ENCODE measurements at regions not wholly inside any gene's neighbourhood (a gene's known extent, or its start where the extent isn't known, plus 50 kb on each side); places are given as distances from the start of the nearest gene placed in this dataset.

- DNase-seq (ENCODE audit: low spot score) (no peak), ATAC-seq (no peak)
- intact Hi-C loops (cut with DNase I): no loop called here
These were observed 196.5 kb downstream of the TOMM20 start for GRCh38 chr1:234932106-234932505.

- no peak for ATAC-seq
- intact Hi-C loops (cut with DNase I): no loop called here
- no peak for DNase-seq (ENCODE audit: low spot score)
These were observed 197.1 kb downstream of the TOMM20 start for GRCh38 chr1:234931404-234931973.

DNA sequence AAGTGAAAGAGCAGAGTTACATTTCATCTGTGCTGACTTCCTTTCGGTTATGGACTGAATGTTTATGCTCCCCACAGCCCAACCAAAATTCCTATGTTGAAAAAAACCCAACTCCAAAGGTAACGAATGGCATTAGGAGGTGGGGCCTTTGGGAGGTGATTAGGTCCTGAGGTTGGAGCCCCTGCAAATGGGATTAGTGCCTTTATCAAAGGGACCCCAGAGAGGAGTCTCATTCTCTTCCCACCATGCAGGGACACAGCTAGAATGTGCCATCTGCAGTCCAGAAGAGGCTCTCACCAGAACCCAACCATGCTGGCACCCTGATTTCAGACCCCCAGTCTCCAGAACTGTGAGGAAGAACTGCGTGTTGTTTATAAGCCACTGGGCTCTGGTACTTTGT, 199.3 kb downstream of the TOMM20 start:
- no peak for ATAC-seq
- intact Hi-C loops (cut with DNase I): loop anchor here (10.0 kb wide), 1 partner anchor 965 kb away; no protein-coding TSS in a partner anchor
- DNase-seq (ENCODE audit: low spot score): no peak

DNA sequence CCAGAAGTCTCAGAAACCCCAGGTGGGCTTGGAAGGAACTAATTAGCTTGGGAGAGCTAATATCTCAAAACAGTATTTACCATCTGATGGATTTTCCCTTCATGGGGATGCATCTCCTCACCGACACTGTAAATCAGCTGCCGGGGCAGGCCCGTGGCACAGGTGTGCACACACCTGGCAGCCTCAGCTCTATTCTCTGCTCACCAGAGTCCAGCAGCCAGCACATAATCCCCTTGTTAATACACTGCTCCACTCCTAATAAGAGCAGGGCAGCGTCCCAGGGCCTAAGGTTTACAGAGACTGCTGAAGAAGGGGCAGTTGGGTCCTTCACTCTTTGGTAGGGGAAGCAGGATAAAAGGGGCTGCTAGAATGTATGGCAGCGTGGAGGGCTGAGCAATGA, 200.0 kb downstream of the TOMM20 start:
- DNase-seq (ENCODE audit: low spot score) (no peak), ATAC-seq (no peak)
- intact Hi-C loops (cut with DNase I): loop anchor here (10.0 kb wide), 1 partner anchor 964 kb away; no protein-coding TSS in a partner anchor

DNA sequence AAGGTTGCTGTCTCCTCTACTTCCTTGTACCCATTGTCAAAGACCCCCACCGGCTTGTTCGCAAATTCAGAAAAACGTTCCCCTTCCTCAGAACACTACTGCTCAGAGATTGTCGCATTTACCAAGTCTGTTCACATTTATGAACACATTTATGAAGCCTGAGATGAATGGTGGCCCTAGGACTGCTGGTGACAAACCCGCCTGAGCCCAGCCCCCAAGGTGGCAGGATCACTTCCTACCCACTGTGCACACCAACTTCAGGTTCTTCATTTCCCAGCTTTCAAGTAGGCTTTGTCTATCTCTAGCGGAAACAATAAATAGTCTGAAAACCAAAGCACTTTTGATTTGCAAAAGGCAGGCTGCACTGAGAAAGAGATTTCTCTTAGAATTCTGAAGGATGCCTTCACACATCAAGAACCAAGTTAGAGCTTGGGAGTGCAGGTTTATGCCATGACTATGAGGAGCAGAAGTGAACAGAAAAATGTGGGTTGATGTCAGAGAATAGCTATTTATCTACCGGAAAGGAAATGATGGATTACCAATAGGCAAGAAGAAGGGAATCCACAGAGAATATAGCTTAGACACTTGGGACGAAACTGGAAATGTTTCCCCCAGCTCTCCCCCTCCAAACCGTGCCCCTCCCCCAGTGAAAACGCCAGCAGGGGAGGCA, 200.5 kb downstream of the TOMM20 start:
- DNase-seq (ENCODE audit: low spot score) (no peak), ATAC-seq (no peak)
- intact Hi-C loops (cut with DNase I): loop anchor here (10.0 kb wide), 1 partner anchor 963 kb away; no protein-coding TSS in a partner anchor

GRCh38 chr1:234927312-234927970, 201.2 kb downstream of the TOMM20 start:
- ATAC-seq (no peak), DNase-seq (ENCODE audit: low spot score) (no peak)
- intact Hi-C loops (cut with DNase I): loop anchor here (10.0 kb wide), 1 partner anchor 963 kb away; no protein-coding TSS in a partner anchor

- ATAC-seq (peak; percentile 53), DNase-seq (ENCODE audit: low spot score) (peak; percentile 51)
- intact Hi-C loops (cut with DNase I): loop anchor here (10.0 kb wide), 1 partner anchor 962 kb away; no protein-coding TSS in a partner anchor
These were observed 201.9 kb downstream of the TOMM20 start for GRCh38 chr1:234926559-234927311.

DNA sequence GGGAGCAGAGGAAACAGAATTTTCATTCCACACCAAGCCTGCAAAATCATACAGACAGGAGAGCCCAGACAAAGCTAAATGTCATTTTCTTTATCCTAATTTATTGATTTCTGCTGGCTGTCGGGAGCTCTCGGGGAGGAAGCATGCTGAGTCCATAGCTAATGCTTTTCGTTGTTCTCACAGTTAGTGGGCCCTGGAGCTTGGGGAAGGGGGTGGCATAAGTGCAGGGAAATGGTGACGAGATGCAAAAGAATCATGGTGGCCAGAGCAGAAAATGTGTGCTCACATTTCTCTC, 202.4 kb downstream of the TOMM20 start:
- intact Hi-C loops (cut with DNase I): loop anchor here (10.0 kb wide), 1 partner anchor 961 kb away; no protein-coding TSS in a partner anchor
- DNase-seq (ENCODE audit: low spot score): no peak
- ATAC-seq: no peak

- intact Hi-C loops (cut with DNase I): loop anchor here (10.0 kb wide), 1 partner anchor 961 kb away; no protein-coding TSS in a partner anchor
- peak; percentile 47 for DNase-seq (ENCODE audit: low spot score)
- peak; percentile 90 for ATAC-seq
These were observed 203.0 kb downstream of the TOMM20 start for GRCh38 chr1:234925440-234926263.

DNA sequence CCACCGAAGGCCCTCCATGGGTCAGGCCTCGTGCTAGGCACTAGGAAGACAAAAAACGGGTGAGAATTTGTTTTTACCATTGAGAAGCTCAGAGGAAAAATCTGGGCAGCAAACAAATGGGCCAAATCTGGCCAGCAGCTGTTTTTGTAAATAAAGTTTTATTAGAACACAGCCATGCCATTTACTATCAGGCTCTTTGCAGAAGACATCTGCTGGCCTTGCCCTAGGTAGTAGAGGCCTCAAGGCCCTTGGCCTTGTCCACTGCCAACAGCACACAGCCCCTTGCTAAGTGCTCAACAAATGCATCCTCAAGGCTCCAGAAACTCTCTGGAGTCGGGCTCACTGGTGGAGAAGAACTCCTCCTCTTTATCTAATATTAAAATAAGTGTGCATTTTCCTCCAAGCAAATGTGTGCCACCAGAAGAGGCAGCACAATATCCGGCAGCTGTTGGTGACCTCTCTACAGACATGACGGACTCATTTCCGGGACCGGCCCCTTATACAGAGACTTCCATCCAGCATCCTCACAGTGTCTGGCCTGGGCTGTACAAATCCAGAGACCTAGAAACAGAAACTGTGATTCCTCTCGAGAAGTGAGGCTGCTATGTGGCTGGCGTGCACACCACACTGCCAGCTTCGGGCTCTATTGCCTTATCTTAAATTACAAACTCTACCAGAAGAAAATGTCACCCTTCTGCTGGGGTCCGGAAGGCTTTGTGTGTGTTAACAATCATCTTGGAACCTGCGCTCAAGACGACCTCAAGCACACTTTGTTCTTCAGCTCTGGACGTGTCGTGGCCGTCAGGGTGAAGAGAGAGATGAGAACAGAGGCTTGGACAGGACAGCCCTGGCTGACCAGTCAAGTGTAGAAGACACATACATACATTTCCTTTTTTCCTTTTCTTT, 203.9 kb downstream of the TOMM20 start:
- ATAC-seq (no peak), DNase-seq (ENCODE audit: low spot score) (peak; percentile 35)
- intact Hi-C loops (cut with DNase I): loop anchor here (10.0 kb wide), 1 partner anchor 960 kb away; no protein-coding TSS in a partner anchor

DNA sequence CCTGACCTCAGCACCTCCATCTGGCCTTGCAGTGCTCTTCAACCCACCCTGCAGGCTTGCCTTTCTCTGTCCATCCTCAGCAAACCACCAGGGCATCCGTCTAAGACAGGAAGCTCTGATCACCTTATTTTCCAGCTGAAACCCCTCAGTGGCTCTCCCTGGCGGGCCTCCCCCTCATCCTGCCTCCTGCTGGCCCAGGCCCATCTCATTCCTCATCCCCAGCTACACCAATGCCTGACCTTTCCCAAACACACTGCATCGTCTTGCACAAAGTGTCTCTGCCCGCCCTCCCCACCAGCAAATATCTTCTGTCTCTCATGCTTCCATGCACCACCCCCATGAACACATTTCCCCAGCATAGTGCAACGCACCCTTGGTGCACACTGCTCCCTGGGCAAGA, 205.0 kb downstream of the TOMM20 start:
- DNase-seq (ENCODE audit: low spot score): peak; percentile 45
- intact Hi-C loops (cut with DNase I): loop anchor here (10.0 kb wide), 1 partner anchor 959 kb away; no protein-coding TSS in a partner anchor
- ATAC-seq: no peak

GRCh38 chr1:234922987-234923386, 205.7 kb downstream of the TOMM20 start:
- intact Hi-C loops (cut with DNase I): loop anchor here (10.0 kb wide), 1 partner anchor 958 kb away; no protein-coding TSS in a partner anchor
- DNase-seq (ENCODE audit: low spot score): peak; percentile 40
- no peak for ATAC-seq

GRCh38 chr1:234921266-234922062, 207.2 kb downstream of the TOMM20 start:
- peak; percentile 57 for DNase-seq (ENCODE audit: low spot score)
- intact Hi-C loops (cut with DNase I): loop anchor here (10.0 kb wide), 1 partner anchor 957 kb away; no protein-coding TSS in a partner anchor
- ATAC-seq: no peak

DNA sequence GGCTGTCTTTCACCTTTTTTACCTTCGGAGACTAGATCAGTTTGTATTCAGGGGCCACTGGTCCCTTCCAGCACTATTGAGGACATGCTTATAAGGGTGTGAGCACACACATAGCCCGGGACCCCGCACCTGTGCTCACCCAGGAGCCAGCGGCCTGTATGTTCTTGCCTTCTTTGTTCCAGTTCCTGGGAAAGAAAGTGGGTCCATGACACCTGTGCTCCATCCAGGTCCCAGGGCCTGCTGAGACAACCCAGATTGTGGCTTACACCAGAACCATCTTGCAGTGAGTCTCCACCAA, 207.8 kb downstream of the TOMM20 start:
- intact Hi-C loops (cut with DNase I): loop anchor here (10.0 kb wide), 1 partner anchor 956 kb away; no protein-coding TSS in a partner anchor
- ATAC-seq (no peak), DNase-seq (ENCODE audit: low spot score) (peak; percentile 42)

DNA sequence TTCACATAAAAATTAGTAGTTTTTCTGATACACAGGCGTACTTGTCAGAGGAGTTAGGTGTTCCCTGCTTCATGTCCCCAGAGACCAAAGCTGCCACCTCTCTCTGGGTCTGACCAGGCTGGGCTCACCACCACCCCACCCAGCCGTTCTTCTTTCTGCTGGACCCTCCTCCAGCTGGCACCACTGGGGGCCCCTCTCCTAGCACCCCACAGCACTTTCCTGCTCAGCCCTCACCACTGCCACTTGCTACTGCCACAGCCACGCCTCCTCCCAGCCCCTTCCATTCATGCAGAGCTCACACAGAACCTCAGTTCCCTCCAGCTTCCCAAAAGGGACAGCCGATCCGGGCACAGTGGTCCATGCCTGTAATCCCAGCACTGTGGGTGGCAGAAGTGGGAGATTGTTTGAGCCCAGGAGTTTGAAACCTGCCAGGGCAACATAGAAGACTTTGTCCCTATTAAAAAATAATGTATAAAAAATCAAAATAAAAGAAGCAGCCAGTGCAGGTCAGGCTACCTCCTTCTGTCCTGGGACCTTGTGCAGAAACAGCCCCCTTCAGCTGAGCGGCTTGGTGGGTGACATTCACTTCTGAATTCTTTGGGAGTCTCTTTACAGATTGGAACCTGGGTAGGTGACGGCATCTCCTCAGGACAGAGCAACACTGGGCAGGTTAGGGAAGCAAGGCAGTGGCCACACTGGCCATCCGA, 208.3 kb downstream of the TOMM20 start:
- no peak for ATAC-seq
- intact Hi-C loops (cut with DNase I): loop anchor here (10.0 kb wide), 1 partner anchor 955 kb away; no protein-coding TSS in a partner anchor

More for the DNA sequence above, 208.3 kb downstream of the TOMM20 start:
- DNase-seq (ENCODE audit: low spot score): peak; percentile 55

Data from sciatic nerve (tissue), 2 donors.